T-cell (primary cell): ENCODE measurements at regions not wholly inside any gene's neighbourhood (a gene's known extent, or its start where the extent isn't known, plus 50 kb on each side); places are given as distances from the start of the nearest gene placed in this dataset.

ENCODE experiments used
- ATAC-seq, 4 experiments: fragments of 200-7000 bp in 3 of 4; fragments of 150-1000 bp in 1 of 4; cut with Tn5 transposase; replicated peaks in 1 of 4; 1 replicate in 3 of 4; 2 replicates in 1 of 4; pipeline ENCODE4 v1.10.0; 2021; ENCODE audit warnings: moderate library complexity in 3 of 4, mild to moderate bottlenecking in 2 of 4, moderate number of reproducible peaks in 1 of 4
- CTCF ChIA-PET, 2 donors: fragments of 300-600 bp; sonication (Branson Sonifier 250); formaldehyde crosslinking; loops; one replicate each; lab custom pipeline; 2022; ENCODE audit warnings: antibody characterized with exemption in 2 of 2; lab: Charles Lee
- POLR2A ChIA-PET, 2 donors: fragments of 300-600 bp; sonication (Branson Sonifier 250); formaldehyde crosslinking; loops; one replicate each; lab custom pipeline; 2022; ENCODE audit warnings: antibody characterized with exemption in 2 of 2; lab: Charles Lee
- DNase-seq, 35 experiments: peaks; one replicate each; pipeline versions ENCODE4 v3.0.0 to v3.0.0-alpha.2; 2013 to 2023
- H3K27ac ChIP-seq: one replicate; pipeline ENCODE4 v1.5.1; 2013; ENCODE audit warnings: low read length
- H3K27me3 ChIP-seq, 2 experiments: replicated peaks in 1 of 2; 1 replicate in 1 of 2; 2 replicates in 1 of 2; pipeline versions ENCODE4 v1.6.1 to v1.7.0; 2013; ENCODE audit warnings: low read length in 1 of 2, mixed read lengths in 1 of 2; ENCODE audit not compliant: control insufficient read depth in 2 of 2, insufficient read depth in 2 of 2; ENCODE audit errors: extremely low read depth in 1 of 2
- H3K36me3 ChIP-seq, 2 donors: 1 replicate in 1 of 2; 2 replicates in 1 of 2; pipeline versions ENCODE4 v1.6.1 to v1.7.0; 2013; ENCODE audit warnings: low read length in 1 of 2; ENCODE audit not compliant: control insufficient read depth in 2 of 2, insufficient read depth in 1 of 2; ENCODE audit errors: extremely low read depth in 1 of 2
- H3K4me1 ChIP-seq, 2 experiments: 1 replicate in 1 of 2; 2 replicates in 1 of 2; pipeline versions ENCODE4 v1.6.1 to v1.7.0; 2013; ENCODE audit warnings: low read length in 2 of 2, mixed read lengths in 1 of 2; ENCODE audit not compliant: insufficient read depth in 2 of 2, control insufficient read depth in 1 of 2; ENCODE audit errors: extremely low read depth in 1 of 2
- H3K4me3 ChIP-seq, 2 donors: 1 replicate in 1 of 2; 2 replicates in 1 of 2; pipeline versions ENCODE4 v1.5.1 to v1.7.0; 2013; ENCODE audit warnings: mild to moderate bottlenecking in 2 of 2, low read length in 1 of 2, moderate library complexity in 1 of 2; ENCODE audit not compliant: control insufficient read depth in 1 of 2; ENCODE audit errors: extremely low read depth in 1 of 2
- H3K9me3 ChIP-seq: 2 replicates; pipeline ENCODE4 v1.7.0; 2013
- H3K27ac Mint-ChIP-seq, 2 donors: one replicate each; pipeline ENCODE4 v1.8.0; 2020 to 2021; ENCODE audit warnings: mild to moderate bottlenecking in 2 of 2, mixed read lengths in 2 of 2
- H3K27me3 Mint-ChIP-seq, 2 donors: one replicate each; pipeline ENCODE4 v1.8.0; 2021 to 2022; ENCODE audit warnings: mixed read lengths in 2 of 2
- H3K36me3 Mint-ChIP-seq: one replicate; pipeline ENCODE4 v1.8.0; 2021; ENCODE audit warnings: mixed read lengths
- H3K4me1 Mint-ChIP-seq, 3 donors: one replicate each; pipeline ENCODE4 v1.8.0; 2020 to 2022; ENCODE audit warnings: mixed read lengths in 3 of 3, mild to moderate bottlenecking in 1 of 3
- H3K4me3 Mint-ChIP-seq, 3 donors: one replicate each; pipeline ENCODE4 v1.8.0; 2020 to 2022; ENCODE audit warnings: mild to moderate bottlenecking in 3 of 3, mixed read lengths in 3 of 3, moderate library complexity in 3 of 3
- H3K9me3 Mint-ChIP-seq, 3 donors: one replicate each; pipeline ENCODE4 v1.8.0; 2020 to 2022; ENCODE audit warnings: mixed read lengths in 3 of 3
- WGBS: methylation state at CpG from one replicate; pipeline ENCODE4 v1.1.5; 2013; ENCODE audit warnings: missing lambda C conversion rate; ENCODE audit not compliant: insufficient coverage; 5-methylcytosine and 5-hydroxymethylcytosine counted together

GRCh38 chr1:209106861-209107260 is 476.7 kb upstream of the CAMK1G start:
- POLR2A ChIA-PET, result no interaction called here

DNA sequence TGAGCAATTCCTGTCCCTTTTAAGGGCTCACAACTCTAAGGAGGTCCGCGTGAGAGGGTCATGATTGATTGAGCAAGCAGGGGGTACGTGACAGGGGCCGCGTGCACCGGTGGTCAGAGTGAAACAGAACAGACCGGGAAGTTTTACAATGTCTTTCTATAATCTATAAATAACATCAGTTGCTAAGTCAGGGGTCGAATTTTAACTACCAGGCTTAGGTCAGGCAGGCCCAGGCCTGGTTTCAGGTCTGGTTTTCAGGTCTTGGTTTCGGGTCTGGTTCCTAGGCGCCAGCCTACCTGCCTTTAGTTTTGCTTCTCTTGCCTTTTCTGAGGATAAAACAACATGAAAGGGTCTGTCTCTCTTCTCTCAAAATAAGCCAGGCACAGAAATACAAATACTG is 476.0 kb upstream of the CAMK1G start:
- no peaks in the 10 kb centered on the region for H3K9me3 ChIP-seq
- DNase-seq (no peak), ATAC-seq (no peak)
- CTCF ChIA-PET, result no interaction called here
- H3K27ac ChIP-seq, result no peak overlapping the region
- H3K27me3 ChIP-seq, result peaks cover 0 to 4% of the 10 kb centered on the region in 2 experiments
- no peaks in the 10 kb centered on the region for H3K4me1 ChIP-seq
- no peaks in the 10 kb centered on the region for H3K36me3 ChIP-seq
- WGBS, result 79% methylated on average over 6 of the region's 10 CpGs
- no peak overlapping the region for H3K4me3 Mint-ChIP-seq
- POLR2A ChIA-PET, result no interaction called here
- H3K36me3 Mint-ChIP-seq, result no peaks in the 10 kb centered on the region
- H3K4me3 ChIP-seq, result no peak overlapping the region
- no peak overlapping the region for H3K27ac Mint-ChIP-seq
- no peaks in the 10 kb centered on the region for H3K9me3 Mint-ChIP-seq
- peaks cover 0 to 13% of the 10 kb centered on the region in 2 donors for H3K27me3 Mint-ChIP-seq
- no peaks in the 10 kb centered on the region for H3K4me1 Mint-ChIP-seq

More at GRCh38 chr1:209106861-209107260, 476.7 kb upstream of the CAMK1G start:
- Histone ChIP-seq H3K27ac (no peak overlapping the region), H3K4me1 (no peaks in the 10 kb centered on the region), H3K9me3 (no peaks in the 10 kb centered on the region), H3K36me3 (no peaks in the 10 kb centered on the region), H3K27me3 (peaks cover 0 to 4% of the 10 kb centered on the region in 2 experiments), H3K4me3 (no peak overlapping the region)
- CTCF ChIA-PET, result no interaction called here
- H3K27me3 Mint-ChIP-seq, result peaks cover 2 to 13% of the 10 kb centered on the region in 2 donors
- no peak overlapping the region for H3K27ac Mint-ChIP-seq
- no peak overlapping the region for H3K4me3 Mint-ChIP-seq
- H3K9me3 Mint-ChIP-seq, result no peaks in the 10 kb centered on the region
- H3K4me1 Mint-ChIP-seq, result no peaks in the 10 kb centered on the region
- DNase-seq, result no peak
- no peaks in the 10 kb centered on the region for H3K36me3 Mint-ChIP-seq
- WGBS, result 100% methylated on average over 1 of the region's 4 CpGs
- no peak for ATAC-seq

DNA sequence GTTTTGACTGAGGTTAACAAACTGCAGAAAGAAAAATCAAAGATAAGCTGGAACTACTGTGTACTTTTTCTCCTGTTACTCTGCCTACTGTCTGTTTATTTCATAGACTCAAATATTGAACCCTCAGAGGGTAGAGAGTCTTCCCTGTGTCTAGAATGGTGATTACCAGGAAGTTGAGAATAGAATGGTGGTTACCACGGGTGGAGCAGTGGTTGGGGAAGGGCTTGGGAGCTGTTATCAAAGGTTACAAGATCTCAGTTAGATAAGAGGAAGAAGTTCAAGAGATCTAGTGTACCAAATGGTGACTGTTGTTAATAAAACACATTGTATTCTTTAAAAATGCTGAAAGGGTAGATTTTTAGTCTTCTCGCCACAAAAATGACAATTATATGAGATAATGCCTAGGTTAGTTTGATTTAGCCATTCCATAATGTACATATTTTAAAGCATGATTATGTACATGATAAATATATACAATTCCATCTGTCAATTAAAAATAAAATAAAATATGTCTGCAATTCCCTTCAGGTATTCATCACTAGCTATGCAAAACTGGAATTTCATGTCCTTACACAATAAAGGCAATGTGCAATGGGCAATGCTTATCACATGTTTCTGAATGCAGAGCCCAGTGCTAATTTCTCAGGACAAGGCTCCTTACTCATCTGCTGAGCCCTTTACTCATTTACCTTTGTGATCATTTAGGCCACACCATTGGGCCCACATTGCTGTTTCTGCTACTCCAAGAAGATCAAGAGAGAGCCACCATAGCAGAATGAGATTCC is 474.3 kb upstream of the CAMK1G start:
- H3K4me3 Mint-ChIP-seq, result no peak overlapping the region
- H3K27me3 ChIP-seq, result peaks cover 0 to 4% of the 10 kb centered on the region in 2 experiments
- H3K4me3 ChIP-seq, result no peak overlapping the region
- H3K36me3 Mint-ChIP-seq, result no peaks in the 10 kb centered on the region
- H3K27ac Mint-ChIP-seq, result no peak overlapping the region
- H3K27ac ChIP-seq, result no peak overlapping the region
- ATAC-seq (no peak), DNase-seq (no peak)
- POLR2A ChIA-PET, result no interaction called here
- H3K4me1 Mint-ChIP-seq, result no peaks in the 10 kb centered on the region
- no peaks in the 10 kb centered on the region for H3K4me1 ChIP-seq
- peaks cover 0 to 13% of the 10 kb centered on the region in 2 donors for H3K27me3 Mint-ChIP-seq
- CTCF ChIA-PET, result no interaction called here
- H3K9me3 ChIP-seq, result no peaks in the 10 kb centered on the region
- WGBS, result 0% methylated on average over 1 of the region's 2 CpGs
- H3K36me3 ChIP-seq, result no peaks in the 10 kb centered on the region
- H3K9me3 Mint-ChIP-seq, result no peaks in the 10 kb centered on the region

- H3K9me3 ChIP-seq, result no peaks in the 10 kb centered on the region
- H3K4me3 ChIP-seq, result no peak overlapping the region
- no peaks in the 10 kb centered on the region for H3K36me3 ChIP-seq
- no peaks in the 10 kb centered on the region for H3K4me1 Mint-ChIP-seq
- no peaks in the 10 kb centered on the region for H3K36me3 Mint-ChIP-seq
- ATAC-seq (no peak), DNase-seq (no peak)
- WGBS, result 83% methylated on average over 4 of the region's 5 CpGs
- no peak overlapping the region for H3K4me3 Mint-ChIP-seq
- CTCF ChIA-PET, result no interaction called here
- H3K27me3 ChIP-seq, result no peaks in the 10 kb centered on the region
- no peaks in the 10 kb centered on the region for H3K4me1 ChIP-seq
- H3K27me3 Mint-ChIP-seq, result peaks cover 0 to 10% of the 10 kb centered on the region in 2 donors
- POLR2A ChIA-PET, result no interaction called here
- no peak overlapping the region for H3K27ac Mint-ChIP-seq
- H3K27ac ChIP-seq, result no peak overlapping the region
- H3K9me3 Mint-ChIP-seq, result no peaks in the 10 kb centered on the region
Measured at GRCh38 chr1:209113521-209113920, 470.0 kb upstream of the CAMK1G start.

DNA sequence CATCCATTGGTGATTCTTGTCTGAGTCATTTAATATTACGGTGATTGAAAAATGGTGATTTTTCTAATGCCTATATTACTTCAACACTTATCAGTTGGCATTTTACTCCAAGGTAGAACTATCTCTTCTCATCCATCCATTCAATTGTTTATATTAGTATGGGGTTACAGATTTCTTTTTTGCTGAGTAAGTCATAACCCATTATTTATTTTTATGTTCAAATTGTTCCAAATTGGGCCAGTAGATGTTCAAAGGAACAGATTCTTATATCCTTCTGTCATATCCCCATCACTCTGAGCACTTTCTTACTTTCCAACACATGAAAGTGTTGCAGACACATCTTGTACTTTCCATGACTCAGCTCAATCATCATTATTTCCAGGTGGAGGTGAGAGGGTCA is 466.8 kb upstream of the CAMK1G start:
- ChIA-PET CTCF (no interaction called here), POLR2A (no interaction called here)
- Histone ChIP-seq H3K4me3 (no peak overlapping the region), H3K27ac (no peak overlapping the region), H3K4me1 (no peaks in the 10 kb centered on the region), H3K27me3 (peaks cover 0 to 2% of the 10 kb centered on the region in 2 experiments), H3K36me3 (no peaks in the 10 kb centered on the region), H3K9me3 (no peaks in the 10 kb centered on the region)
- no peaks in the 10 kb centered on the region for H3K9me3 Mint-ChIP-seq
- H3K27ac Mint-ChIP-seq, result no peak overlapping the region
- ATAC-seq (no peak), DNase-seq (no peak)
- no peaks in the 10 kb centered on the region for H3K4me1 Mint-ChIP-seq
- H3K4me3 Mint-ChIP-seq, result no peak overlapping the region
- no peaks in the 10 kb centered on the region for H3K36me3 Mint-ChIP-seq
- peaks cover 6 to 15% of the 10 kb centered on the region in 2 donors for H3K27me3 Mint-ChIP-seq
- no CpG with 5 or more reads among the region's 1 CpG for WGBS

GRCh38 chr1:209123601-209124000 is 459.9 kb upstream of the CAMK1G start:
- no peak for DNase-seq
- ChIA-PET CTCF (no interaction called here), POLR2A (no interaction called here)
- Mint-ChIP-seq H3K4me3 (no peak overlapping the region), H3K4me1 (no peaks in the 10 kb centered on the region), H3K27ac (no peak overlapping the region), H3K9me3 (no peaks in the 10 kb centered on the region), H3K36me3 (no peaks in the 10 kb centered on the region), H3K27me3 (peaks cover 18 to 24% of the 10 kb centered on the region in 2 donors)
- no peaks in the 10 kb centered on the region for H3K4me1 ChIP-seq
- no peak overlapping the region for H3K27ac ChIP-seq
- no peak for ATAC-seq
- no peaks in the 10 kb centered on the region for H3K9me3 ChIP-seq
- H3K4me3 ChIP-seq, result no peak overlapping the region
- H3K27me3 ChIP-seq, result peaks cover 0 to 2% of the 10 kb centered on the region in 2 experiments
- WGBS, result 0% methylated on average over 1 of the region's 2 CpGs
- no peaks in the 10 kb centered on the region for H3K36me3 ChIP-seq
